NCI-H446 (cell line): ENCODE measurements at regions not wholly inside any gene's neighbourhood (a gene's known extent, or its start where the extent isn't known, plus 50 kb on each side); places are given as distances from the start of the nearest gene placed in this dataset.
"Not testable (repeated sequence)": the region's sequence is repeated elsewhere in the genome, so short reads cannot be mapped to it uniquely, and the experiment has no call there.

ENCODE experiments used
- DNase-seq, 2 experiments: peaks; one replicate each; lab custom pipeline; 2025; lab: John Stamatoyannopoulos, UW

GRCh38 chr6:100093405-100093804 is 99.4 kb upstream of the MCHR2 start:
- no peak for DNase-seq

- DNase-seq: no peak
Measured at GRCh38 chr6:100088009-100088408, 94.0 kb upstream of the MCHR2 start.

GRCh38 chr6:100084991-100085364 is 91.0 kb upstream of the MCHR2 start:
- DNase-seq: no peak

- DNase-seq: no peak
Measured at GRCh38 chr6:100084316-100084990, 90.4 kb upstream of the MCHR2 start.

GRCh38 chr6:100078509-100078908 is 84.5 kb upstream of the MCHR2 start:
- DNase-seq: peak; percentile 18 to 49

GRCh38 chr6:100065348-100065747 is 71.3 kb upstream of the MCHR2 start:
- DNase-seq: no peak

GRCh38 chr6:100062621-100063020 is 68.6 kb upstream of the MCHR2 start:
- no peak for DNase-seq

- DNase-seq: no peak
Measured at GRCh38 chr6:100057941-100058340, 63.9 kb upstream of the MCHR2 start.

GRCh38 chr6:100050550-100050949 is 56.5 kb upstream of the MCHR2 start:
- DNase-seq: no peak

- not testable (repeated sequence) for DNase-seq
Measured at GRCh38 chr6:100043961-100044360, 49.9 kb upstream of the MCHR2 start.
